ENCODE measurements at regions not wholly inside any gene's neighbourhood (a gene's known extent, or its start where the extent isn't known, plus 50 kb on each side); places are given as distances from the start of the nearest gene placed in this dataset.

DNA sequence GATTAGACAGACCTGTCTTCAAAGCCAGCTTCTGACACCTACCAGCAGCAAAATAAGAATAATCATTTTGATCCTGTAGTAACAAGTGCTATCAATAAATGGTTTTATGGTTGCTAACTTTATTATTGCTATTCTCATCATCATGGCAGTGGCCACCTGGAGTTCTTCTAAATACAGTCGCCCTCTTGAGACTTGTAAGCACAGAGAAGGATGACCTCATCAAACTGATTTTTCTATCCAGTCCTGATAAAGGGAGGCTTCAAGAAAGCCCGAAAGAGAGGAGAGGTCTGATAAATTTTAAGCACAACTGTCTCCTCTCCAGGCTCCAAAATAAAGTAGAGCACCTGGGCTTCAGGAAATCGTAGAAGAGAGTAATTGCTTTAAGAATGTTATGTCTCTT, 286.4 kb downstream of the USP46 start:
- TF ChIP-seq EZH2 (IDR thresholded peaks at IDR 0.05; ENCODE audit: borderline replicate concordance, low read length), result no peak
- TF ChIP-seq, protein P1, sequence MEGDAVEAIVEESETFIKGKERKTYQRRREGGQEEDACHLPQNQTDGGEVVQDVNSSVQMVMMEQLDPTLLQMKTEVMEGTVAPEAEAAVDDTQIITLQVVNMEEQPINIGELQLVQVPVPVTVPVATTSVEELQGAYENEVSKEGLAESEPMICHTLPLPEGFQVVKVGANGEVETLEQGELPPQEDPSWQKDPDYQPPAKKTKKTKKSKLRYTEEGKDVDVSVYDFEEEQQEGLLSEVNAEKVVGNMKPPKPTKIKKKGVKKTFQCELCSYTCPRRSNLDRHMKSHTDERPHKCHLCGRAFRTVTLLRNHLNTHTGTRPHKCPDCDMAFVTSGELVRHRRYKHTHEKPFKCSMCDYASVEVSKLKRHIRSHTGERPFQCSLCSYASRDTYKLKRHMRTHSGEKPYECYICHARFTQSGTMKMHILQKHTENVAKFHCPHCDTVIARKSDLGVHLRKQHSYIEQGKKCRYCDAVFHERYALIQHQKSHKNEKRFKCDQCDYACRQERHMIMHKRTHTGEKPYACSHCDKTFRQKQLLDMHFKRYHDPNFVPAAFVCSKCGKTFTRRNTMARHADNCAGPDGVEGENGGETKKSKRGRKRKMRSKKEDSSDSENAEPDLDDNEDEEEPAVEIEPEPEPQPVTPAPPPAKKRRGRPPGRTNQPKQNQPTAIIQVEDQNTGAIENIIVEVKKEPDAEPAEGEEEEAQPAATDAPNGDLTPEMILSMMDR (IDR thresholded peaks at IDR 0.05; ENCODE audit: low read length), result no peak
